ENCODE measurements at regions not wholly inside any gene's neighbourhood (a gene's known extent, or its start where the extent isn't known, plus 50 kb on each side); places are given as distances from the start of the nearest gene placed in this dataset.
A peak's percentile ranks its signal among the peaks of the same experiment; 100 is the strongest.
"Not testable (repeated sequence)": the region's sequence is repeated elsewhere in the genome, so short reads cannot be mapped to it uniquely, and the experiment has no call there.

GRCh38 chr4:159906051-159906450, 803.2 kb downstream of the RAPGEF2 start:
- DNase-seq (ENCODE audit: low read depth): no peak
- TF ChIP-seq CTCF (conservative IDR thresholded peaks at IDR 0.05; ENCODE audit: low read depth, low read length): no peak
- no peak overlapping the region for H3K4me3 ChIP-seq (ENCODE audit: low read depth, low read length)

GRCh38 chr4:159906517-159906916, 803.6 kb downstream of the RAPGEF2 start:
- TF ChIP-seq CTCF (conservative IDR thresholded peaks at IDR 0.05; ENCODE audit: low read depth, low read length): no peak
- no peak overlapping the region for H3K4me3 ChIP-seq (ENCODE audit: low read depth, low read length)
- no peak for DNase-seq (ENCODE audit: low read depth)

- no peak for TF ChIP-seq CTCF (conservative IDR thresholded peaks at IDR 0.05; ENCODE audit: low read depth, low read length)
- no peak overlapping the region for H3K4me3 ChIP-seq (ENCODE audit: low read depth, low read length)
- no peak for DNase-seq (ENCODE audit: low read depth)
Observed at GRCh38 chr4:159910721-159911120, 807.8 kb downstream of the RAPGEF2 start.

- no peak for TF ChIP-seq CTCF (conservative IDR thresholded peaks at IDR 0.05; ENCODE audit: low read depth, low read length)
- DNase-seq (ENCODE audit: low read depth): no peak
- H3K4me3 ChIP-seq (ENCODE audit: low read depth, low read length): no peak overlapping the region
Observed at GRCh38 chr4:159922119-159922518, 819.2 kb downstream of the RAPGEF2 start.

- TF ChIP-seq CTCF (conservative IDR thresholded peaks at IDR 0.05; ENCODE audit: low read depth, low read length): no peak
- DNase-seq (ENCODE audit: low read depth): no peak
- H3K4me3 ChIP-seq (ENCODE audit: low read depth, low read length): no peak overlapping the region
Observed at GRCh38 chr4:159925770-159926169, 822.9 kb downstream of the RAPGEF2 start.

- H3K4me3 ChIP-seq (ENCODE audit: low read depth, low read length): no peak overlapping the region
- DNase-seq (ENCODE audit: low read depth): peak; percentile 6
- TF ChIP-seq CTCF (conservative IDR thresholded peaks at IDR 0.05; ENCODE audit: low read depth, low read length): no peak
Observed at GRCh38 chr4:159926871-159927270, 824.0 kb downstream of the RAPGEF2 start.

GRCh38 chr4:159927781-159928180, 824.9 kb downstream of the RAPGEF2 start:
- no peak overlapping the region for H3K4me3 ChIP-seq (ENCODE audit: low read depth, low read length)
- DNase-seq (ENCODE audit: low read depth): no peak
- TF ChIP-seq CTCF (conservative IDR thresholded peaks at IDR 0.05; ENCODE audit: low read depth, low read length): no peak

GRCh38 chr4:159934602-159935001, 831.7 kb downstream of the RAPGEF2 start:
- not testable (repeated sequence) for DNase-seq (ENCODE audit: low read depth); H3K4me3 ChIP-seq (ENCODE audit: low read depth, low read length)

All from epithelial cell of proximal tubule (primary cell).